Omental fat pad (tissue), 3 donors: ENCODE measurements at regions not wholly inside any gene's neighbourhood (a gene's known extent, or its start where the extent isn't known, plus 50 kb on each side); places are given as distances from the start of the nearest gene placed in this dataset.
"Not testable (repeated sequence)": the region's sequence is repeated elsewhere in the genome, so short reads cannot be mapped to it uniquely, and the experiment has no call there.

Experiments used
- ATAC-seq: fragments of 150-250 bp; one replicate; pipeline ENCODE4 v1.9.1; 2016; ENCODE audit warnings: mild to moderate bottlenecking, moderate library complexity; ENCODE audit not compliant: low FRiP score
- DNase-seq: peaks from one replicate; pipeline ENCODE4 v3.0.0-alpha.2; 2019; ENCODE audit warnings: low spot score
- CTCF ChIP-seq, 3 donors: fragments of 450-650 bp; IDR thresholded peaks; one replicate each; pipeline ENCODE4 v1.5.1; 2016 to 2017; ENCODE audit warnings: antibody characterized with exemption in 3 of 3, mild to moderate bottlenecking in 3 of 3, moderate library complexity in 2 of 3

DNA sequence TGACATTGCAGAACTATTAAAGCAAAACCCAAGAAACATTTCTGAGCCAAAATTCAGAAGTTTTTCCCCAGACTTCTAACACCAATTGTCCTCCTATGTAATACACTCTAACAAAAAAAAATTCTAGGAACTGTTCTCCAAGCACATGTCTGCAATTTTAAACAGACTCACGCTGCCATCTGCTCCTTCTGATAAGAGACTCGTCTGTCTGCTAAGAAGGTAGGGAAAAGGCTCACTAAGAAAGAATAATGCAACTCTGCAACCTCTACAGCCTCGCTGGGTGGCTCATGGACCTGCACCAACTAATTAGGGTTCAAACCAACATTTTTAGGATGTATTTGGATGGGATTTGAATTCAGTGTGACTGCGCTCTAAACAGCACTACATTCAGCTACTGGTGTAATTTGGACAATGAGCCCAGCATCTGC lies 366.5 kb downstream of the DSC3 start:
- no peak for TF ChIP-seq CTCF (IDR thresholded peaks at IDR 0.05)
- no peak for DNase-seq
- ATAC-seq, result no peak

DNA sequence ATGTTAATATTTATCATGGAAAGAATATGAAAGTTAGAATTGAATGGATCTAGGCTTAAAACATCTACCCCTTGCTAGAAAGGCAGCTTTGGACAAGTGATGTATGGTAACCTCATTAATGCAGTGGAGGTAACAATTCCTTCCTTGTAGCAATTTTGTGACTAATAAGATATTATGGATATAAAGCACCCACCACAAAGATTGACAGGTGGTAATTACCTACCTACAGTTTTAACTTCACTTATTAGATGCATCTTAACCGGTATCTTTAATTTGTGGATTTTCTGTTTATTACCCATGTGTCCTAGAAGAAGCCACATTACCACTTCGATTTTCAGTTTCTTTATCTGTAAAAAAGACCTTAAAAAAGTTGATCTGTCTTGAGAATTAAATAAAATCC lies 367.0 kb downstream of the DSC3 start:
- TF ChIP-seq CTCF (IDR thresholded peaks at IDR 0.05), result no peak
- ATAC-seq (no peak), DNase-seq (no peak)

- no peak for DNase-seq
- TF ChIP-seq CTCF (IDR thresholded peaks at IDR 0.05), result no peak
- no peak for ATAC-seq
These were observed 367.5 kb downstream of the DSC3 start for GRCh38 chr18:30675072-30675471.

DNA sequence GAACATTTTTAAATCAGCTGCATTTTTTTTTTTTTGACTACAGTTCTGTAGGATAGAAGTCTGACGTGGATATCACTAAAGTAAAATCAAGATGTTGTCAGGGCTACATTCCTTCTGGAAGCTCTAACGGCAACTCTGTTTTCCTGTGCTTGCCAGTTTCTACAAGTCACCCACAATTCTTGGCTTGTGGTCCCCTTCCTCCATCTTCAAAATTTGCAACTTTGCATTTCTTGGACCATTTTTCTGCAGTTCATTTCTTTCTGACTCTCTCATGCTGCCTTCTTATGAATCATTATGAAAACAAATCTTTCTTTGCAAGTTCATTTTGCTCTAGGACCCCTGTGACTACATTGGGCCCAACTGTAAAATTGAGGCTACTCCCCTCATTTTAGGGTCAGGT lies 367.9 kb downstream of the DSC3 start:
- TF ChIP-seq CTCF (IDR thresholded peaks at IDR 0.05), result no peak
- DNase-seq (no peak), ATAC-seq (no peak)

- not testable (repeated sequence) for ATAC-seq, DNase-seq
These were observed 370.1 kb downstream of the DSC3 start for GRCh38 chr18:30672439-30672838.

GRCh38 chr18:30658306-30658705 lies 384.2 kb downstream of the DSC3 start:
- no peak for ATAC-seq

DNA sequence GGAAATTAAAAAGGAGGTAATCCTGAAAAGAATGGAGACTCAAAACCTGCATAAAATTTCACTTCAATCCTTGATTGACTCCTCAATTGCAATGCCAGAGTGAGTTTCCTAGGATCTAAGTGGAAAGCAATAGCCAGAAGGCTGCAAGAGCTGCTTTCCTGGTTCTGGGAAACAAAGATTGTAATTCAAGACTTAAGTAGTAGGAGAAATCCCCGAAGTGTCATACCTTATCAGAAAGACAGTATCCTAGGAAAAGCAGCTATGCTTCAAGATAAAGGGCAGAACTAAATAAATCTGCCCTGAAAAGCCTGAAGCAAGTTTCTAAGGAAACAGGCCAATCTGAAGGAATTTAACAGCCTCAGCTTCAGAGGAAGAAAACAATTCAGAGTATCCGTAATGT lies 390.2 kb downstream of the DSC3 start:
- no peak for DNase-seq

More at GRCh38 chr18:30658306-30658705, 384.2 kb downstream of the DSC3 start:
- no peak for DNase-seq
- TF ChIP-seq CTCF (IDR thresholded peaks at IDR 0.05), result no peak

More for the DNA sequence above, 390.2 kb downstream of the DSC3 start:
- no peak for ATAC-seq
- no peak for TF ChIP-seq CTCF (IDR thresholded peaks at IDR 0.05)
